ENCODE measurements at regions not wholly inside any gene's neighbourhood (a gene's known extent, or its start where the extent isn't known, plus 50 kb on each side); places are given as distances from the start of the nearest gene placed in this dataset.

GRCh38 chr15:61500951-61501620 is 272.0 kb upstream of the RORA start:
- DNase-seq (ENCODE audit: low read depth in 4 of 4, low spot score in 3 of 4), result no peak

DNA sequence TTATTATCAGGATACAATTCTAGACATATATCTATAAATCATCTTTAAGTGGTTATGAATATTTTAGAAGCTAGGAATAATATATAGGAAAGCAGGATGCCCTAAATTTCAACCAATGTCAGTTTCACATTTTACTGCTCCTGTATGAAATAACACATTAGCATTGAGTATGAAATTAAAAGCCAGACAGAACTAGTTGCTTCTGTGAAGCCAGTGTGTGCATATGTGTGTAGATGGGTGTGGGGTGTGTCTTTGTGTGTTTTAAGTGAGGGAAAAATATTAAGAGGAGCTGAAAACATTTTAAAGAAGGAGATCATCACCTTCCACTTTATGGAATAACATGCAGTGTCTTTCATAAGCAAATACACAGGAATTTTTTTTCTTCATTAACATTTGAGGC is 271.4 kb upstream of the RORA start:
- DNase-seq (ENCODE audit: low read depth in 4 of 4, low spot score in 3 of 4), result no peak

DNA sequence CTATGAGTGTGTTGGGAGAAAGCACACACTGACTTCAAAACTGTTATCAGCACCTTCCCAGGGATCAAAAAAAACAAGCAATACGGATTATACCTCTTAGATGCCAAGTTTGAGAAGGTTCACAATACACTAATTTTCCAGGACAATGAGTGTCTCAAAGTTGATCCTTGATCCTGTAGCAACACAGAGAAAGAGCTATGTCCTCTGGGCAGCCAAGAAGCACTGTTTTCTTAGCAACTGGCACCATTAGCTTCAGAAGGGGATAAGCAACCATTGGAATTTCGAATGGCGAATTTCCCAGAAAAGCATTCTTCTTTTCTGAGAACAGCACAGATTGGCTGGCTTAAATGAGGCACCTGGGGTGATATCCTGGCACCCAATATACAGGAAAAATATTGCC is 270.3 kb upstream of the RORA start:
- no peak for DNase-seq (ENCODE audit: low read depth in 4 of 4, low spot score in 3 of 4)

- DNase-seq (ENCODE audit: low read depth in 4 of 4, low spot score in 3 of 4), result no peak
These were observed 260.5 kb upstream of the RORA start for GRCh38 chr15:61489571-61489970.

- no peak for DNase-seq (ENCODE audit: low read depth in 4 of 4, low spot score in 3 of 4)
These were observed 254.5 kb upstream of the RORA start for GRCh38 chr15:61483599-61483998.

- DNase-seq (ENCODE audit: low read depth in 4 of 4, low spot score in 3 of 4), result no peak
These were observed 252.8 kb upstream of the RORA start for GRCh38 chr15:61481886-61482285.

DNA sequence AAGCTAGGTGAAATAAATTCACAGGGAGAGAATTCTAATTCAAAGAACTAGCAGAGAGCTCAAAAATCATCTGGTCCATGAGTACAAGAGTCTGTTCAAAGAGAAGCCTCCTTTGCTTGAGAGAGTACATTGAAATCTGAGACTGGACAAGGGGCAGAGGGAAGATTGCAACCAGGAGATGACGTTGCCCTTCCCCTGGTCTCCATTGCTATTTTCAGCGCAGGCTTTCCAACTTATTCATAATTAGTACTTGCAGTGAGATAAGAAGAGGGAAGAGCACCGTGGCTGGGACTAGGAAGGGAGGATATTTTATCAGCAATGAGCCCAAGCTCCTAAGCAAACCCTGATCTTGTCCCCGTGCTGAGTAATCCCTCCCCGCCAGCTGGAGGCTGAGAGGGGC is 251.8 kb upstream of the RORA start:
- DNase-seq (ENCODE audit: low read depth in 4 of 4, low spot score in 3 of 4), result no peak

GRCh38 chr15:61480295-61480694 is 251.2 kb upstream of the RORA start:
- DNase-seq (ENCODE audit: low read depth in 4 of 4, low spot score in 3 of 4), result no peak

DNA sequence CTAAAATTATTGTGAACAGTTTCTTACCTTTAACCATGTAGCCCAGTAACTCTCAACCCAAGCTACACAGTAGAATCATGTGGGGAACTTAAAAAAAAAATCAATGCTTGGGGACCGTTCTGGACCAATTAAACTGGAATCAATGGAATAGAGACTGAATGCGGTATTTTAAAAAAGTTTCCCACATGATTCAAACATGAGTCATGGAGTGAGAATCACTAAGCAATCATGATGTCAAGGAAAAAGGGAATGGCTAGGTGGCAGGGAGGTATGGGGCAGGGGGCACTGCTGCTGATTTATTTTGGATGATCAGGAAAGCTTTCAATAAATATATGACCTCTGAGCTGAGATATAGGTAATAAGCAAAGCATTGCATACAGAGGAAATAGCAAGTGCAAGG is 250.5 kb upstream of the RORA start:
- no peak for DNase-seq (ENCODE audit: low read depth in 4 of 4, low spot score in 3 of 4)

GRCh38 chr15:61476741-61477140 is 247.6 kb upstream of the RORA start:
- DNase-seq (ENCODE audit: low read depth in 4 of 4, low spot score in 3 of 4), result no peak

- no peak for DNase-seq (ENCODE audit: low read depth in 4 of 4, low spot score in 3 of 4)
These were observed 245.7 kb upstream of the RORA start for GRCh38 chr15:61474796-61475195.

GRCh38 chr15:61467823-61468222 is 238.7 kb upstream of the RORA start:
- no peak for DNase-seq (ENCODE audit: low read depth in 4 of 4, low spot score in 3 of 4)

- no peak for DNase-seq (ENCODE audit: low read depth in 4 of 4, low spot score in 3 of 4)
These were observed 230.9 kb upstream of the RORA start for GRCh38 chr15:61459785-61460707.

GRCh38 chr15:61457050-61457733 is 228.1 kb upstream of the RORA start:
- DNase-seq (ENCODE audit: low read depth in 4 of 4, low spot score in 3 of 4), result no peak

GRCh38 chr15:61449186-61449702 is 220.1 kb upstream of the RORA start:
- DNase-seq (ENCODE audit: low read depth in 4 of 4, low spot score in 3 of 4), result no peak

DNA sequence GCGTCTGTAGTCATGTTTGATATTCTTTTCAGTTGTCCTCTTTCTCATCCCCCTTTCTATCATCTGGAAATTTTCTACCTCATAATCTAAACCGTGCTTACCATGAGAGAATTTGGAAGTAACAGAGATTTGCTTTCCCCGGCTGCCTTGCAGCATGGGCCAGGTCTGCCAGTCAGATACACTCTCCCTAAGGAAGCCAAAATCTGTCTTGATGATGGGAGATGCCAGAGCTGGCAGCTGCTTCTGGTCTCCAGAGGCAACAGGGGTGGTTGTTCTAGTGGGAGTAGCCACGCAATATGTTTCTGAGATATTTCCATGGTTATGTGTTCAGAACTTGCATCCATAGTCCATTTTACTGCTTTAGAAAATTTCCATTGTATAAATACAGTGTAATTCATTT is 218.9 kb upstream of the RORA start:
- DNase-seq (ENCODE audit: low read depth in 4 of 4, low spot score in 3 of 4), result no peak

- no peak for DNase-seq (ENCODE audit: low read depth in 4 of 4, low spot score in 3 of 4)
These were observed 215.5 kb upstream of the RORA start for GRCh38 chr15:61444585-61444984.

GRCh38 chr15:61442821-61443220 is 213.7 kb upstream of the RORA start:
- DNase-seq (ENCODE audit: low read depth in 4 of 4, low spot score in 3 of 4), result no peak

DNA sequence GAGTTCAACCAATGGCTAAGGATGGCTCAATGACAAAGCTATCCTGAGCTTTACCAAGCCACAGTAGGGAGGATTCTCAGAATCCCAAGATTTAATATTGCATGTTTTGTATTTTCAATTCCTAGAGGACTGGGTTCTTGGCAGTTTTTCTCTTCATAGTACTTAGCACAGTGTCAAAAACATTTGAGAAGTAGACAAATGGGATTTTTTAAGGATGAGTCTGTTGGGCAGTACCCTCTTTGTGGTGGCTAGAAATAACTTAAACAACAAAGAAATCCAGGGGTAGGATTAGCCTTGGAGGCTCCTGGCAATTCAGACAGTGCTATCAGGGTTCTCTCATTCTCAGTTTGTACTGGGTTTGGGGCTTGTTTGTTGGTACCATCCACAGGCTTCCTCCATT is 212.8 kb upstream of the RORA start:
- no peak for DNase-seq (ENCODE audit: low read depth in 4 of 4, low spot score in 3 of 4)

GRCh38 chr15:61426466-61426865 is 197.4 kb upstream of the RORA start:
- no peak for DNase-seq (ENCODE audit: low read depth in 4 of 4, low spot score in 3 of 4)

DNA sequence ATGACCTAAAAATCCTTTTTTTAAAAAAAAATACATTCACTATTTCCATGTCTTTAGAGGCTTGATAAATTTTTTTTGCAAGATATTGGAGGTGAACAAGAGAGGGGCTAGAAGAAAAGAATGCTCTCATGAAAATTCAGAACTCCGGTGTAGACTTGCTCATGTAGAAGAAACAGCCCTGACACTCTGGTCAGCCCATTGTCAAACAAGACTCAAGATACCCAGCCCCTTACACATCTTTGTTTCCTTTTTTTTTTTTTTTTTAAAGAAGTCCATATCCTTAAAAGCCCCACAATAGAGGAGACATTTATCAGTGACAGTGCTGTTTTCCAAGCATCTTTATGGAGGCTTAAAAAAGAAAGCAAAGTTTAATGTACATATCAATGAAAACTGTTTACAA is 196.8 kb upstream of the RORA start:
- no peak for DNase-seq (ENCODE audit: low read depth in 4 of 4, low spot score in 3 of 4)

All from left renal pelvis (tissue), 4 donors.